Suprapubic skin (tissue), 4 donors: ENCODE measurements at regions not wholly inside any gene's neighbourhood (a gene's known extent, or its start where the extent isn't known, plus 50 kb on each side); places are given as distances from the start of the nearest gene placed in this dataset.

ENCODE experiments used
- DNase-seq, 2 donors: peaks; one replicate each; pipeline ENCODE4 v3.0.0-alpha.2; 2019; ENCODE audit warnings: low spot score in 2 of 2
- H3K27ac ChIP-seq: fragments of 200-600 bp; sonication (generic); one replicate; pipeline ENCODE4 v1.5.1; 2019
- H3K27me3 ChIP-seq: fragments of 200-600 bp; sonication (generic); one replicate; pipeline ENCODE4 v1.5.1; 2019
- H3K36me3 ChIP-seq: fragments of 200-600 bp; sonication (generic); one replicate; pipeline ENCODE4 v1.5.1; 2019
- H3K4me1 ChIP-seq: fragments of 200-600 bp; sonication (generic); one replicate; pipeline ENCODE4 v1.5.1; 2019
- H3K4me3 ChIP-seq: fragments of 200-600 bp; sonication (generic); one replicate; pipeline ENCODE4 v1.5.1; 2019; ENCODE audit warnings: mild to moderate bottlenecking
- H3K9me3 ChIP-seq: fragments of 200-600 bp; sonication (generic); one replicate; pipeline ENCODE4 v1.5.1; 2019
- EP300 ChIP-seq: sonication (generic); formaldehyde crosslinking; IDR thresholded peaks from one replicate; pipeline ENCODE4 v1.6.1; 2017; ENCODE audit warnings: antibody characterized with exemption
- POLR2A ChIP-seq, 2 donors: fragments of 450-650 bp; IDR thresholded peaks; one replicate each; pipeline ENCODE4 v1.6.1; 2017; ENCODE audit warnings: antibody characterized with exemption in 2 of 2, mild to moderate bottlenecking in 2 of 2, moderate library complexity in 2 of 2
- POLR2AphosphoS5 ChIP-seq, 3 donors: sonication (generic); formaldehyde crosslinking; IDR thresholded peaks; one replicate each; pipeline ENCODE4 v1.6.1; 2017; ENCODE audit warnings: antibody characterized with exemption in 3 of 3
- WGBS: methylation state at CpG from one replicate; pipeline ENCODE4 v1.1.5; 2018; 5-methylcytosine and 5-hydroxymethylcytosine counted together
- TF ChIP-seq, protein P1 (sequence below), 2 donors: fragments of 200-600 bp in 1 of 2; fragments of 450-650 bp in 1 of 2; sonication (generic) in 1 of 2; IDR thresholded peaks; one replicate each; pipeline ENCODE4 v1.5.1; 2016 to 2019; ENCODE audit warnings: antibody characterized with exemption in 2 of 2, mild to moderate bottlenecking in 1 of 2, moderate library complexity in 1 of 2

DNA sequence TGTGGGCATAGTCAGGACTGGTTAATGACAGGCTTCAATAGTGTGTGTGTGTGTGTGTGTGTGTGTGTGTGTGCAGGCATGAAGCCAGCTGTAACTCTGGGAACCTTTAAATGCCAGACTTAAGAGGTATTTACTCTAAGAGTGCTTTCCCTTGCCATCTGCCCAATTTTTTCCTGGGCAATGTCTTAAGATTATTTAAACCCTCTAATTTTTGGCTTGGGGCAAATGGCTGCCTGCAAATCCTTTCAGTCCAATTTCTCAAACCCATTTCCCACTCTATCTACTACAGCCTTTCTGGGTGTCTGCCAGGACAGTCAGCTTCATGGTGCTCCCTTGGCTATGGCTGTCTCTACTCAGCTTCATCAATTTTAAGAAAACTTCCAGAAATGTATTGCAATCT, 62.6 kb upstream of the C1GALT1 start:
- Histone ChIP-seq H3K27ac (no peak overlapping the region), H3K36me3 (no peaks in the 10 kb centered on the region), H3K4me1 (peaks cover 23% of the 10 kb centered on the region), H3K4me3 (no peak overlapping the region), H3K27me3 (no peaks in the 10 kb centered on the region), H3K9me3 (no peaks in the 10 kb centered on the region)
- no peak for DNase-seq
- TF ChIP-seq POLR2AphosphoS5 (IDR thresholded peaks at IDR 0.05) = no peak
- TF ChIP-seq, protein P1, sequence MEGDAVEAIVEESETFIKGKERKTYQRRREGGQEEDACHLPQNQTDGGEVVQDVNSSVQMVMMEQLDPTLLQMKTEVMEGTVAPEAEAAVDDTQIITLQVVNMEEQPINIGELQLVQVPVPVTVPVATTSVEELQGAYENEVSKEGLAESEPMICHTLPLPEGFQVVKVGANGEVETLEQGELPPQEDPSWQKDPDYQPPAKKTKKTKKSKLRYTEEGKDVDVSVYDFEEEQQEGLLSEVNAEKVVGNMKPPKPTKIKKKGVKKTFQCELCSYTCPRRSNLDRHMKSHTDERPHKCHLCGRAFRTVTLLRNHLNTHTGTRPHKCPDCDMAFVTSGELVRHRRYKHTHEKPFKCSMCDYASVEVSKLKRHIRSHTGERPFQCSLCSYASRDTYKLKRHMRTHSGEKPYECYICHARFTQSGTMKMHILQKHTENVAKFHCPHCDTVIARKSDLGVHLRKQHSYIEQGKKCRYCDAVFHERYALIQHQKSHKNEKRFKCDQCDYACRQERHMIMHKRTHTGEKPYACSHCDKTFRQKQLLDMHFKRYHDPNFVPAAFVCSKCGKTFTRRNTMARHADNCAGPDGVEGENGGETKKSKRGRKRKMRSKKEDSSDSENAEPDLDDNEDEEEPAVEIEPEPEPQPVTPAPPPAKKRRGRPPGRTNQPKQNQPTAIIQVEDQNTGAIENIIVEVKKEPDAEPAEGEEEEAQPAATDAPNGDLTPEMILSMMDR (IDR thresholded peaks at IDR 0.05) = no peak
- no peak for TF ChIP-seq POLR2A (IDR thresholded peaks at IDR 0.05)
- TF ChIP-seq EP300 = no peak

DNA sequence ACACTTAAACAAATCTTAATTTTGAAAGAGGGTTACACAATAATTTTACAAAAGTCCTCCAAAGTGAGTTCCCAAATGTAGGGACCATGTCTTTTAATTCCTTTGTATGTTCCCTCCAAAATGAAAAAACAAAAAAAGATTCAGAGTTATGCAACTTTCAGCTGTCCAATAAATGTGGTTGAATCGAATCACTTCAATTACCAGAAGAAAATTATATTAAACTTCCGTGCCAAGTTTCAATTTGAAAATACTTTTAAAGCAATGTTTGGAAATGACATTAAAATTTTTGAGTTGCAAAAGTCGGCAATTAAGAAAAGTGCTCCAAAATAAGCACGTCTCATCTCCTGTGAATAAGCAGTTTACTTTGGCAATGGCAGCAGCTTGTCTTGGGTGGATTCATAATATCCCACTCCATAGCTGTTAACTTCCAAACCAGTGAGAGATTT, 60.3 kb upstream of the C1GALT1 start:
- H3K27me3 ChIP-seq = no peaks in the 10 kb centered on the region
- no peak for DNase-seq
- H3K36me3 ChIP-seq = no peaks in the 10 kb centered on the region
- H3K9me3 ChIP-seq = no peaks in the 10 kb centered on the region
- no peak for TF ChIP-seq POLR2AphosphoS5 (IDR thresholded peaks at IDR 0.05)
- TF ChIP-seq, protein P1 (IDR thresholded peaks at IDR 0.05) = no peak
- no peak for TF ChIP-seq EP300
- no peak for TF ChIP-seq POLR2A (IDR thresholded peaks at IDR 0.05)
- H3K4me1 ChIP-seq = peaks cover 23% of the 10 kb centered on the region
- WGBS = 23% methylated on average over 4 of the region's 4 CpGs
- H3K27ac ChIP-seq = peak overlapping the region; percentile 70
- H3K4me3 ChIP-seq = no peak overlapping the region

DNA sequence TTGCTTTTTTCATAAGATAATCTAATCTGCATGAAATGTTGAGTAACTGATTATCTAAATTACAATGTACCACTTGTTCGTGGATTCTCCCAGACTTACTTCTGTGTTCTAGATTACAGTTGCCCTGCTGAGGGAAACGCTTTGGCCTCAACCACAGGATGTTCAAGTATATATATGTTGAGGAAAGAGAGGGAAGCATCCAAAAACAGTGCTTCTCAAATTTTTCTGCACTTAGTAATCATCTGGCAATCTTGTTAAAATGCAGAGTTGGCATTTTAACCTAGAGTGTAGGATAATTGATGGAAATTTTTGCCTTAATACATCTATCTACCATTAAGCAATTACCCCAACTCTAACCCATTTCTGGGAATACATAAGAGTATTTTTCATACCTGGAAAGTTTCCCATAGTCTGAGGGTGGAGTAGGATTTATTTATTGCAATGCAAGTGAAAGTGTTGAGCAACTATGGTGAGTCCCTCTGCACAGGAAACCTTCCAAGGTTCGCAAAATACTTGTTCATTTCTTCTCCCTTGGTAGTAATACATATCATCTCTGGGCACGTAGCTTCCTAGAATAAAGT, 59.6 kb upstream of the C1GALT1 start:
- no peak overlapping the region for H3K4me3 ChIP-seq
- no peaks in the 10 kb centered on the region for H3K9me3 ChIP-seq
- peaks cover 23% of the 10 kb centered on the region for H3K4me1 ChIP-seq
- H3K27ac ChIP-seq = peak overlapping the region; percentile 70
- 18% methylated on average over 4 of the region's 4 CpGs for WGBS
- no peak for DNase-seq
- H3K27me3 ChIP-seq = no peaks in the 10 kb centered on the region
- H3K36me3 ChIP-seq = no peaks in the 10 kb centered on the region
- TF ChIP-seq EP300 (no peak), POLR2AphosphoS5 (IDR thresholded peaks at IDR 0.05) (peak in 1 of 3 donors; percentile 58)

DNA sequence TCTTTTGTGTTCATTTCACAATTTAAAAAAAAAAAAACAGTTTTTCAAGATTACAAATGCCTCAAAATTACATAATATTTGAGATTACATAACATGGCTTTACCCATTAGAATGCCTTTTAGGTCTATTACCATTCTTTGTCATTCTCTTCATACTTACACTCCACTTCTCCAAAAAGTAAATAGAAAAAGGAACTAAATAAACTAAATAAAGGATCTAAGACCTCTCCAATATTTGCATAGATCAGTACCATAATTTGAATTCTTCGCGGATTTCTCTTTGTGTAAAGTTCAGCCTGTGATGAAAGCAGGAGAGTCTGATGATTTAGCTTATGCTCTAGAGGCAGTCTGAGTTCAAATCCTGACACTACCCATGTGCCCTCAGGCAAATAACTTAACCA, 56.4 kb upstream of the C1GALT1 start:
- 88% methylated on average over 2 of the region's 2 CpGs for WGBS
- TF ChIP-seq POLR2AphosphoS5 (IDR thresholded peaks at IDR 0.05) = no peak
- TF ChIP-seq, protein P1 (IDR thresholded peaks at IDR 0.05) = no peak
- no peaks in the 10 kb centered on the region for H3K27me3 ChIP-seq

DNA sequence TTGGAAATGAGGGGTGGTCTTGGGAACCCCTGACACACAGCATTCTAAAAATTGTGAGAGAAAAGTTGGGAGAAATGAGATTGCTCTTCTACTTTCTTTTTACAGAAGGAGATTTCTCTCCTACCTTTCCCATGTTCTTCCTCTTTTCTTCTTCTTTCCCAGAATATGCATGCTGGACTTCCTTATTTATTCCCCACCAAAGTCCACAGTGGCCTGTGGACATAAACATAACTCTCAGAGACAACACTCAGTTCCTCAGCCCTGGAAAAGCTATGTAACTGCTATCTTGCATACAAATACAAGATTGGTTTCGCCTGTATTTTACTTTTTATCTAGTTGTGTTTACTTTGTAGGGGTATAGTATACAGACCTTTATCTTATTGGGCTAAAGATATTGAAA, 54.6 kb upstream of the C1GALT1 start:
- Histone ChIP-seq H3K4me1 (peaks cover 9% of the 10 kb centered on the region), H3K36me3 (no peaks in the 10 kb centered on the region), H3K9me3 (no peaks in the 10 kb centered on the region), H3K27ac (no peak overlapping the region), H3K4me3 (no peak overlapping the region), H3K27me3 (no peaks in the 10 kb centered on the region)
- WGBS = 97% methylated on average over 1 of the region's 1 CpG
- TF ChIP-seq POLR2AphosphoS5 (IDR thresholded peaks at IDR 0.05) (no peak), EP300 (no peak), POLR2A (IDR thresholded peaks at IDR 0.05) (no peak)
- TF ChIP-seq, protein P1 (IDR thresholded peaks at IDR 0.05) = no peak
- DNase-seq = no peak

More for the DNA sequence above, 56.4 kb upstream of the C1GALT1 start:
- DNase-seq = no peak
- Histone ChIP-seq H3K9me3 (no peaks in the 10 kb centered on the region), H3K4me1 (peaks cover 23% of the 10 kb centered on the region), H3K4me3 (no peak overlapping the region), H3K27ac (no peak overlapping the region), H3K36me3 (no peaks in the 10 kb centered on the region)

DNA sequence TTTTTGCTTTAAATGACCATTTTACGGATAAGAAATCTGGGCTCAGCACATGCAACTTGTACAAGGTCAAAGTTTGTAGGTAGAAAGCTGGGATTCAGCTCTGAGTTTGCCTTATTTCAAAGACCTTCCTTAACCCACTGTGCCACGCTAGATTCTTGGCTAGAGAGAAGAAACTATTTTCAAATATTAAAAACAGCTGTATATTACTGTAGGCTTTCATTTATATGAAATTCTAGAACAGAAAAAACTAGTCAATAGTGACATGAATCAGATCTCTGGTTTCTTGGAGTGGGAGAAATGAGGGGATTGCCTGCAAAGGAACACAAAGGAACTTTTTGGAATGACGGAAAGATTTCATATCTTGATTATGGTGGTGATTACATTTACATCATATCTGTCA, 53.0 kb upstream of the C1GALT1 start:
- Histone ChIP-seq H3K27ac (no peak overlapping the region), H3K9me3 (no peaks in the 10 kb centered on the region), H3K4me3 (no peak overlapping the region), H3K36me3 (no peaks in the 10 kb centered on the region), H3K27me3 (no peaks in the 10 kb centered on the region), H3K4me1 (peaks cover 3% of the 10 kb centered on the region)
- WGBS = 73% methylated on average over 3 of the region's 3 CpGs
- no peak for TF ChIP-seq EP300
- no peak for TF ChIP-seq POLR2AphosphoS5 (IDR thresholded peaks at IDR 0.05)
- TF ChIP-seq, protein P1 (IDR thresholded peaks at IDR 0.05) = no peak
- TF ChIP-seq POLR2A (IDR thresholded peaks at IDR 0.05) = no peak
- no peak for DNase-seq
